Endothelial cell of umbilical vein (primary cell): ENCODE measurements at regions not wholly inside any gene's neighbourhood (a gene's known extent, or its start where the extent isn't known, plus 50 kb on each side); places are given as distances from the start of the nearest gene placed in this dataset.

Experiments
- BruUV-seq: library from RNA; stranded (reverse); fragments of 400-500 nt; replicated peaks from 2 replicates; lab custom pipeline; 2021; lab: Mats Ljungman, UMichigan
- CTCF ChIA-PET: fragments of 300-600, 350-600 bp; sonication (Branson Sonifier 250); formaldehyde crosslinking; loops from one replicate; lab custom pipeline; 2021; ENCODE audit warnings: antibody characterized with exemption, inconsistent platforms; lab: Charles Lee
- POLR2A ChIA-PET: fragments of 300-600, 350-600 bp; sonication (Branson Sonifier 250); formaldehyde crosslinking; loops from one replicate; lab custom pipeline; 2021; ENCODE audit warnings: antibody characterized with exemption, inconsistent platforms; lab: Charles Lee
- DNase-seq: peaks from one replicate; pipeline ENCODE4 v3.0.0-alpha.2; 2011; ENCODE audit warnings: low read depth, low spot score
- FAIRE-seq: peaks from 2 replicates; lab custom pipeline; 2011; peaks lifted over from hg19 to GRCh38; lab: Jason Lieb, UNC
- H2AFZ ChIP-seq: 2 replicates; pipeline ENCODE4 v1.6.0; 2012; ENCODE audit warnings: low read depth, low read length, control low read depth, inconsistent platforms
- H3K27ac ChIP-seq: 2 replicates; pipeline ENCODE4 v1.5.1; 2011; ENCODE audit warnings: low read depth, mild to moderate bottlenecking, control low read depth, low read length, moderate library complexity; ENCODE audit not compliant: insufficient read depth
- H3K27me3 ChIP-seq, 2 experiments: 2 replicates each; pipeline versions ENCODE4 v1.6.0 to v1.6.1; 2011; ENCODE audit warnings: low read length in 2 of 2, mixed read lengths in 1 of 2; ENCODE audit not compliant: control insufficient read depth in 2 of 2, insufficient read depth in 2 of 2
- H3K36me3 ChIP-seq, 2 experiments: 2 replicates in 1 of 2; 3 replicates in 1 of 2; pipeline ENCODE4 v1.5.1; 2011; ENCODE audit warnings: low read length in 2 of 2, mild to moderate bottlenecking in 1 of 2, moderate library complexity in 1 of 2; ENCODE audit not compliant: control insufficient read depth in 2 of 2, insufficient read depth in 2 of 2; ENCODE audit errors: extremely low read depth in 1 of 2
- H3K4me1 ChIP-seq: 3 replicates; pipeline ENCODE4 v1.5.1; 2011; ENCODE audit warnings: mild to moderate bottlenecking, low read length; ENCODE audit not compliant: control insufficient read depth, insufficient read depth; ENCODE audit errors: extremely low read depth
- H3K4me2 ChIP-seq: 2 replicates; pipeline ENCODE4 v1.6.1; 2011; ENCODE audit warnings: low read length, control low read depth, mixed read lengths; ENCODE audit not compliant: insufficient read depth
- H3K4me3 ChIP-seq, 3 experiments: fragments of 200-600 bp in 1 of 3; sonication (generic), shearing (Covaris generic) in 1 of 3; replicated peaks in 1 of 3; 2 replicates each; pipeline ENCODE4 v1.5.1; 2011 to 2016; ENCODE audit warnings: control low read depth in 3 of 3, low read length in 3 of 3, mild to moderate bottlenecking in 2 of 3, inconsistent platforms in 1 of 3, low read depth in 1 of 3, moderate library complexity in 1 of 3; ENCODE audit not compliant: insufficient read depth in 1 of 3
- H3K79me2 ChIP-seq: 2 replicates; pipeline ENCODE4 v1.6.0; 2012; ENCODE audit warnings: low read length, inconsistent platforms; ENCODE audit not compliant: control insufficient read depth, insufficient read depth
- H3K9ac ChIP-seq: replicated peaks from 2 replicates; pipeline ENCODE3; 2011; ENCODE audit warnings: low read length, control low read depth; ENCODE audit not compliant: insufficient read depth; ENCODE audit errors: extremely low read depth
- H3K9me1 ChIP-seq: replicated peaks from 3 replicates; pipeline ENCODE4 v1.6.0; 2011; ENCODE audit warnings: mild to moderate bottlenecking, low read length; ENCODE audit not compliant: control insufficient read depth, insufficient read depth; ENCODE audit errors: extremely low read depth
- H3K9me3 ChIP-seq: replicated peaks from 2 replicates; pipeline ENCODE4 v1.5.1; 2012; ENCODE audit warnings: low read length, inconsistent platforms; ENCODE audit not compliant: control insufficient read depth, insufficient read depth
- H4K20me1 ChIP-seq: replicated peaks from 2 replicates; pipeline ENCODE3; 2011; ENCODE audit warnings: mild to moderate bottlenecking, low read length; ENCODE audit not compliant: control insufficient read depth, insufficient read depth; ENCODE audit errors: extremely low read depth
- EZH2 ChIP-seq: IDR thresholded peaks from 2 replicates; pipeline ENCODE4 v1.6.1; 2012; ENCODE audit warnings: borderline replicate concordance, low read depth, mild to moderate bottlenecking, moderate library complexity, low read length, inconsistent platforms; ENCODE audit not compliant: severe bottlenecking
- FOS ChIP-seq: IDR thresholded peaks from 2 replicates; pipeline ENCODE4 v1.6.1; 2011; ENCODE audit warnings: mild to moderate bottlenecking, low read length, moderate library complexity, borderline replicate concordance; ENCODE audit not compliant: insufficient read depth
- GATA2 ChIP-seq: IDR thresholded peaks from 2 replicates; pipeline ENCODE4 v1.7.0; 2011; ENCODE audit warnings: low read depth, mild to moderate bottlenecking, moderate library complexity, mixed read lengths, low read length; ENCODE audit not compliant: insufficient read length, insufficient read depth
- JUN ChIP-seq: IDR thresholded peaks from 2 replicates; pipeline ENCODE4 v1.6.1; 2011; ENCODE audit warnings: borderline replicate concordance, low read depth; ENCODE audit not compliant: insufficient read length, insufficient read depth
- MAX ChIP-seq: IDR thresholded peaks from 2 replicates; pipeline ENCODE4 v1.6.1; 2011; ENCODE audit not compliant: insufficient read depth, insufficient read length
- MYC ChIP-seq: IDR thresholded peaks from one replicate; pipeline ENCODE4 v1.6.1; 2011; ENCODE audit warnings: mild to moderate bottlenecking, low read depth, low read length
- POLR2A ChIP-seq: IDR thresholded peaks from 2 replicates; pipeline ENCODE4 v1.6.1; 2012; ENCODE audit warnings: low read depth, mild to moderate bottlenecking, control low read depth, low read length
- POLR2AphosphoS5 ChIP-seq: IDR thresholded peaks from 2 replicates; pipeline ENCODE4 v1.6.1; 2012; ENCODE audit warnings: low read depth, mild to moderate bottlenecking, control low read depth, low read length, moderate library complexity; ENCODE audit not compliant: insufficient read depth
- dilution Hi-C: fragments of 300-500 bp; cut with MboI; formaldehyde crosslinking; loops from one replicate; pipeline ENCODE4 v1.15.0; 2019; ENCODE audit warnings: low sequenced_read_pairs; ENCODE audit not compliant: extremely low pct_ligation_motif_present
- intact Hi-C: fragments of 100-400 bp; cut with micrococcal nuclease; formaldehyde crosslinking; loops from one replicate; pipeline ENCODE4 v1.10.0; 2022
- TF ChIP-seq, protein P1 (sequence below), 2 donors: IDR thresholded peaks; 1 replicate in 1 of 2; 2 replicates in 1 of 2; pipeline ENCODE4 v1.5.1; 2011; ENCODE audit warnings: low read length in 2 of 2, mild to moderate bottlenecking in 2 of 2, moderate library complexity in 2 of 2, control low read depth in 1 of 2, inconsistent platforms in 1 of 2, low read depth in 1 of 2; ENCODE audit not compliant: insufficient read depth in 1 of 2; ENCODE audit errors: extremely low read depth in 1 of 2

DNA sequence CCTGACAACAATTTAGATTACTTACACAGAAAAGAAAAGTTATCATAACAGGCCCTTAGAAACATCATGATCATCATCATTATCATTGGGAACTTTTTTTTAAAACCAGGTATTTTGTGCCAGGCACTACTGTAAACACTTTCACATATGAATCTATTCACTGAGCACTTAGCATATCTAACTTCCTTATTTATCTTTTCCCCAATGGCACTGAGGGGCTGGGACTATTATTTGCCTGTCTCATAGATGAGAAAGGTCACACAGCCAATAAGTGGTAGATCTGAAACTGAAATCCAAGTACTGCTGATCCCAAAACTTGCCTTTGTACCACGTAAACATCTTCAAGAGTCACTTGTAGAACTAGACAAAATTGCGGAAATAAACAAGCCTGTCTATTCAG is 184.2 kb upstream of the RBPJ start:
- Histone ChIP-seq H3K4me1 (no peaks in the 10 kb centered on the region), H3K9me1 (no peaks in the 10 kb centered on the region), H3K27ac (no peak overlapping the region), H2AFZ (no peak overlapping the region), H3K4me3 (no peak overlapping the region), H3K79me2 (no peaks in the 10 kb centered on the region), H3K4me2 (no peak overlapping the region), H3K9me3 (no peaks in the 10 kb centered on the region), H4K20me1 (no peaks in the 10 kb centered on the region), H3K36me3 (no peaks in the 10 kb centered on the region), H3K27me3 (no peaks in the 10 kb centered on the region), H3K9ac (no peak overlapping the region)
- DNase-seq (no peak), FAIRE-seq (no peak)
- dilution Hi-C loops (no loop called here), intact Hi-C loops (no loop called here)
- BruUV-seq: no TSS peak
- POLR2A ChIA-PET: no interaction called here
- CTCF ChIA-PET: no interaction called here
- TF ChIP-seq GATA2 (no peak), JUN (no peak), MAX (no peak), FOS (no peak), POLR2AphosphoS5 (no peak), MYC (no peak), POLR2A (no peak), EZH2 (no peak)
- TF ChIP-seq, protein P1, sequence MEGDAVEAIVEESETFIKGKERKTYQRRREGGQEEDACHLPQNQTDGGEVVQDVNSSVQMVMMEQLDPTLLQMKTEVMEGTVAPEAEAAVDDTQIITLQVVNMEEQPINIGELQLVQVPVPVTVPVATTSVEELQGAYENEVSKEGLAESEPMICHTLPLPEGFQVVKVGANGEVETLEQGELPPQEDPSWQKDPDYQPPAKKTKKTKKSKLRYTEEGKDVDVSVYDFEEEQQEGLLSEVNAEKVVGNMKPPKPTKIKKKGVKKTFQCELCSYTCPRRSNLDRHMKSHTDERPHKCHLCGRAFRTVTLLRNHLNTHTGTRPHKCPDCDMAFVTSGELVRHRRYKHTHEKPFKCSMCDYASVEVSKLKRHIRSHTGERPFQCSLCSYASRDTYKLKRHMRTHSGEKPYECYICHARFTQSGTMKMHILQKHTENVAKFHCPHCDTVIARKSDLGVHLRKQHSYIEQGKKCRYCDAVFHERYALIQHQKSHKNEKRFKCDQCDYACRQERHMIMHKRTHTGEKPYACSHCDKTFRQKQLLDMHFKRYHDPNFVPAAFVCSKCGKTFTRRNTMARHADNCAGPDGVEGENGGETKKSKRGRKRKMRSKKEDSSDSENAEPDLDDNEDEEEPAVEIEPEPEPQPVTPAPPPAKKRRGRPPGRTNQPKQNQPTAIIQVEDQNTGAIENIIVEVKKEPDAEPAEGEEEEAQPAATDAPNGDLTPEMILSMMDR (IDR thresholded peaks at IDR 0.05; ENCODE audit: extremely low read depth in 1 of 2, insufficient read depth in 1 of 2, low read depth in 1 of 2, low read length in 2 of 2): no peak
